HCT116 (cell line): ENCODE measurements at regions not wholly inside any gene's neighbourhood (a gene's known extent, or its start where the extent isn't known, plus 50 kb on each side); places are given as distances from the start of the nearest gene placed in this dataset.

Experiments used
- ATAC-seq: fragments of 200-7000 bp; cut with Tn5 transposase; 2 replicates; pipeline ENCODE4 v1.9.1; 2020; ENCODE audit warnings: mild to moderate bottlenecking, moderate library complexity
- BruUV-seq: library from RNA; stranded (reverse); fragments of 400-500 nt; replicated peaks from 2 replicates; lab custom pipeline; 2021; lab: Mats Ljungman, UMichigan
- CTCF ChIA-PET: fragments of 300-600 bp; sonication (Branson Sonifier 250); formaldehyde crosslinking; loops from one replicate; lab custom pipeline; 2021; ENCODE audit warnings: antibody characterized with exemption; lab: Charles Lee
- POLR2A ChIA-PET: fragments of 300-600, 350-600 bp; sonication (Branson Sonifier 250); formaldehyde crosslinking; loops from one replicate; lab custom pipeline; 2021; ENCODE audit warnings: antibody characterized with exemption; lab: Charles Lee
- RAD21 ChIA-PET, 2 experiments: fragments of 300-600 bp; sonication (Branson Sonifier 250); formaldehyde crosslinking; loops; one replicate each; lab custom pipeline; 2023; ENCODE audit warnings: low total read pairs in 2 of 2; ENCODE audit not compliant: uncharacterized antibody in 2 of 2, unreplicated experiment in 2 of 2, low non-redundant PET in 1 of 2; lab: Charles Lee
- DNase-seq: peaks from one replicate; pipeline ENCODE4 v3.0.0-alpha.2; 2010; ENCODE audit warnings: low read depth, low spot score
- H2AFZ ChIP-seq: fragments of 200-600 bp; shearing (Covaris generic), sonication (generic); 2 replicates; pipeline ENCODE4 v1.6.1; 2017; ENCODE audit warnings: low read depth, mixed run types, mixed read lengths, antibody characterized with exemption, low read length; ENCODE audit not compliant: poor library complexity, severe bottlenecking
- H3K27ac ChIP-seq: 2 replicates; pipeline ENCODE4 v1.5.1; 2012; ENCODE audit warnings: low read depth, low read length
- H3K27me3 ChIP-seq: fragments of 200-600 bp; sonication (generic); 2 replicates; pipeline ENCODE4 v1.6.1; 2016; ENCODE audit warnings: mixed run types, low read length, mixed read lengths; ENCODE audit not compliant: insufficient read depth
- H3K36me3 ChIP-seq, 2 experiments: fragments of 200-500 bp in 1 of 2; fragments of 200-600 bp in 1 of 2; sonication (Bioruptor generic) in 1 of 2; sonication (generic) in 1 of 2; 2 replicates each; pipeline versions ENCODE4 v1.5.1 to v1.6.1; 2014 to 2016; ENCODE audit warnings: low read length in 2 of 2, inconsistent platforms in 1 of 2, mixed read lengths in 1 of 2, mixed run types in 1 of 2; ENCODE audit not compliant: insufficient read depth in 2 of 2, control insufficient read depth in 1 of 2
- H3K4me1 ChIP-seq, 2 experiments: fragments of 200-600 bp in 1 of 2; sonication (generic) in 1 of 2; 2 replicates each; pipeline versions ENCODE4 v1.5.1 to v1.6.1; 2012 to 2017; ENCODE audit warnings: low read length in 2 of 2, inconsistent platforms in 1 of 2, mild to moderate bottlenecking in 1 of 2, mixed read lengths in 1 of 2, mixed run types in 1 of 2, moderate library complexity in 1 of 2; ENCODE audit not compliant: insufficient read depth in 2 of 2, control insufficient read depth in 1 of 2
- H3K4me2 ChIP-seq: fragments of 200-600 bp; sonication (generic); 2 replicates; pipeline ENCODE4 v1.6.1; 2017; ENCODE audit warnings: mixed run types, low read length, mixed read lengths
- H3K4me3 ChIP-seq, 2 experiments: fragments of 200-600 bp in 1 of 2; sonication (generic) in 1 of 2; replicated peaks in 1 of 2; 2 replicates each; pipeline ENCODE4 v1.5.1; 2011 to 2016; ENCODE audit warnings: low read length in 2 of 2, control low read depth in 1 of 2, low read depth in 1 of 2, mild to moderate bottlenecking in 1 of 2, mixed read lengths in 1 of 2, mixed run types in 1 of 2
- H3K79me2 ChIP-seq: fragments of 200-600 bp; sonication (generic); 2 replicates; pipeline ENCODE4 v1.6.1; 2017; ENCODE audit warnings: mild to moderate bottlenecking, mixed run types, low read length, moderate library complexity, mixed read lengths; ENCODE audit not compliant: insufficient read depth
- H3K9ac ChIP-seq: fragments of 200-600 bp; sonication (generic); 2 replicates; pipeline ENCODE4 v1.6.1; 2016; ENCODE audit warnings: low read length, mixed read lengths
- H3K9me2 ChIP-seq: fragments of 200-600 bp; sonication (generic), shearing (Covaris generic); 2 replicates; pipeline ENCODE4 v1.6.1; 2017; ENCODE audit warnings: mixed run types, mild to moderate bottlenecking, moderate library complexity; ENCODE audit not compliant: insufficient read depth
- H3K9me3 ChIP-seq, 2 experiments: fragments of 200-500 bp in 1 of 2; fragments of 200-600 bp in 1 of 2; sonication (Bioruptor generic) in 1 of 2; sonication (generic) in 1 of 2; 2 replicates each; pipeline ENCODE4 v1.6.1; 2014 to 2017; ENCODE audit warnings: low read length in 2 of 2, mixed read lengths in 2 of 2, inconsistent platforms in 1 of 2, low read depth in 1 of 2, mild to moderate bottlenecking in 1 of 2, mixed run types in 1 of 2, moderate library complexity in 1 of 2; ENCODE audit not compliant: control insufficient read depth in 1 of 2, insufficient read depth in 1 of 2
- H4K20me1 ChIP-seq: fragments of 200-600 bp; sonication (generic), shearing (Covaris generic); 2 replicates; pipeline ENCODE4 v1.6.1; 2017; ENCODE audit warnings: mixed run types, mild to moderate bottlenecking, moderate library complexity; ENCODE audit not compliant: insufficient read depth
- ATF3 ChIP-seq: IDR thresholded peaks from 2 replicates; pipeline ENCODE4 v1.6.1; 2012
- CEBPB ChIP-seq: IDR thresholded peaks from 2 replicates; pipeline ENCODE4 v1.6.1; 2012; ENCODE audit warnings: low read depth
- EGR1 ChIP-seq: IDR thresholded peaks from 2 replicates; pipeline ENCODE4 v1.6.1; 2012; ENCODE audit warnings: low read depth
- ELF1 ChIP-seq: IDR thresholded peaks from 2 replicates; pipeline ENCODE4 v1.6.1; 2012; ENCODE audit warnings: low read depth, borderline replicate concordance
- MAX ChIP-seq: IDR thresholded peaks from 2 replicates; pipeline ENCODE4 v1.6.1; 2012
- RAD21 ChIP-seq: IDR thresholded peaks from 2 replicates; pipeline ENCODE4 v1.6.1; 2012; ENCODE audit warnings: low read depth, mild to moderate bottlenecking
- SP1 ChIP-seq: IDR thresholded peaks from 2 replicates; pipeline ENCODE4 v1.6.1; 2012; ENCODE audit warnings: low read depth
- TCF7L2 ChIP-seq: IDR thresholded peaks from 2 replicates; pipeline ENCODE4 v1.7.0; 2011; ENCODE audit warnings: borderline replicate concordance, inconsistent platforms; ENCODE audit not compliant: insufficient read depth, insufficient read length; ENCODE audit errors: extremely low read depth
- YY1 ChIP-seq: IDR thresholded peaks from 2 replicates; pipeline ENCODE4 v1.6.1; 2011; ENCODE audit warnings: low read length, low read depth, moderate library complexity, mild to moderate bottlenecking; ENCODE audit not compliant: insufficient replicate concordance; ENCODE audit errors: extremely low read depth
- ZFX ChIP-seq: fragments of 450-650 bp; IDR thresholded peaks from 2 replicates; pipeline ENCODE4 v1.6.1; 2017
- intact Hi-C: fragments of 100-400 bp; cut with micrococcal nuclease; formaldehyde crosslinking; loops from 2 replicates; pipeline ENCODE4 v1.10.0; 2022
- TF ChIP-seq, protein P1 (sequence below): IDR thresholded peaks from 2 replicates; pipeline ENCODE4 v1.6.1; 2011; ENCODE audit warnings: mild to moderate bottlenecking, low read length, moderate library complexity; ENCODE audit not compliant: insufficient replicate concordance; ENCODE audit errors: extremely low read depth

DNA sequence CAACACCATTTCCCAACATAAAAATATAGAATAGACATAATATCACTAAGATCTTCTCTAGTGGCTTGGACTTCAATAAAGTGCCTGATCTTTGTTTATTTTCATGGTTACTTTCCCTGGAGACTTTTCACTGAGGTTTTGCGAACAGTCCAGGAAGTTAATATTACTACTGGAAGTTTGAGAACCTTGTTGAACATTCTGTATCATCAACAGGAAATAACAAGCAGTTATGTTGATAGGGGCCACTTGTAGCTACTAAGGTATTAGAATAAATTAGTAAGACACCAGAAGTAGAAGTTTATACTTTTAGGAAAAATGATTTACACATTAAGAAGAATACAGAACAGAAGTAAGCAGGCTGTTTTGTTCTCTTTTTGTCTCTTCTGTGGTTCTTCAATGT is 180.2 kb downstream of the TFAP2B start:
- POLR2A ChIA-PET: no interaction called here
- TF ChIP-seq YY1 (no peak), EGR1 (no peak), CEBPB (no peak), ZFX (no peak), TCF7L2 (no peak), ELF1 (no peak), MAX (no peak), RAD21 (no peak), SP1 (no peak), ATF3 (no peak)
- TF ChIP-seq, protein P1, sequence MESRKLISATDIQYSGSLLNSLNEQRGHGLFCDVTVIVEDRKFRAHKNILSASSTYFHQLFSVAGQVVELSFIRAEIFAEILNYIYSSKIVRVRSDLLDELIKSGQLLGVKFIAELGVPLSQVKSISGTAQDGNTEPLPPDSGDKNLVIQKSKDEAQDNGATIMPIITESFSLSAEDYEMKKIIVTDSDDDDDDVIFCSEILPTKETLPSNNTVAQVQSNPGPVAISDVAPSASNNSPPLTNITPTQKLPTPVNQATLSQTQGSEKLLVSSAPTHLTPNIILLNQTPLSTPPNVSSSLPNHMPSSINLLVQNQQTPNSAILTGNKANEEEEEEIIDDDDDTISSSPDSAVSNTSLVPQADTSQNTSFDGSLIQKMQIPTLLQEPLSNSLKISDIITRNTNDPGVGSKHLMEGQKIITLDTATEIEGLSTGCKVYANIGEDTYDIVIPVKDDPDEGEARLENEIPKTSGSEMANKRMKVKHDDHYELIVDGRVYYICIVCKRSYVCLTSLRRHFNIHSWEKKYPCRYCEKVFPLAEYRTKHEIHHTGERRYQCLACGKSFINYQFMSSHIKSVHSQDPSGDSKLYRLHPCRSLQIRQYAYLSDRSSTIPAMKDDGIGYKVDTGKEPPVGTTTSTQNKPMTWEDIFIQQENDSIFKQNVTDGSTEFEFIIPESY: no peak
- intact Hi-C loops: no loop called here
- no peaks in the 10 kb centered on the region; the same call in 1 of the 2 replicates for H4K20me1 ChIP-seq
- DNase-seq: no peak
- H3K9me3 ChIP-seq: peaks cover 3 to 27% of the 10 kb centered on the region in 2 experiments; a peak in 2 of 4 replicates
- H3K27ac ChIP-seq: no peak overlapping the region
- ATAC-seq: no peak
- H2AFZ ChIP-seq: no peak overlapping the region
- H3K27me3 ChIP-seq: no peaks in the 10 kb centered on the region
- no peaks in the 10 kb centered on the region for H3K9me2 ChIP-seq
- CTCF ChIA-PET: no interaction called here
- RAD21 ChIA-PET: no interaction called here
- no peak overlapping the region for H3K4me2 ChIP-seq
- no peaks in the 10 kb centered on the region for H3K4me1 ChIP-seq
- no peak overlapping the region for H3K9ac ChIP-seq
- H3K36me3 ChIP-seq: no peaks in the 10 kb centered on the region
- no TSS peak for BruUV-seq
- no peaks in the 10 kb centered on the region for H3K79me2 ChIP-seq
- H3K4me3 ChIP-seq: no peak overlapping the region
